GM21390 (cell line): ENCODE measurements at regions not wholly inside any gene's neighbourhood (a gene's known extent, or its start where the extent isn't known, plus 50 kb on each side); places are given as distances from the start of the nearest gene placed in this dataset.
A peak's percentile ranks its signal among the peaks of the same experiment; 100 is the strongest.
"Not testable (repeated sequence)": the region's sequence is repeated elsewhere in the genome, so short reads cannot be mapped to it uniquely, and the experiment has no call there.

Experiments
- ATAC-seq: cut with Tn5 transposase; IDR thresholded peaks from one replicate; pipeline ENCODE4 v1.9.1; 2021; ENCODE audit not compliant: unreplicated experiment

DNA sequence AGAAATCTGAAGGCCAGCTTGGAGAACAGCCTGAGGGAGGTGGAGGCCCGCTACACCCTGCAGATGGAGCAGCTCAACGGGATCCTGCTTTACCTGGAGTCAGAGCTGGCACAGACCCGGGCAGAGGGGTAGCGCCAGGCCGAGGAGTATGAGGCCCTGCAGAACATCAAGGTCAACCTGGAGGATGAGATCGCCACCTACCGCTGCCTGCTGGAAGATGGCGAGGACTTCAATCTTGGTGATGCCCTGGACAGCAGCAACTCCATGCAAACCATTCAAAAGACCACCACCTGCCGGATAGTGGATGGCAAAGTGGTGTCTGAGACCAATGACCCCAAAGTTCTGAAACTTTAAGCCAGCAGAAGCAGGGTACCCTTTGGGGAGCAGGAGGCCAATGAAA, 318.4 kb downstream of the ZFHX3 start:
- ATAC-seq, result not testable (repeated sequence)

DNA sequence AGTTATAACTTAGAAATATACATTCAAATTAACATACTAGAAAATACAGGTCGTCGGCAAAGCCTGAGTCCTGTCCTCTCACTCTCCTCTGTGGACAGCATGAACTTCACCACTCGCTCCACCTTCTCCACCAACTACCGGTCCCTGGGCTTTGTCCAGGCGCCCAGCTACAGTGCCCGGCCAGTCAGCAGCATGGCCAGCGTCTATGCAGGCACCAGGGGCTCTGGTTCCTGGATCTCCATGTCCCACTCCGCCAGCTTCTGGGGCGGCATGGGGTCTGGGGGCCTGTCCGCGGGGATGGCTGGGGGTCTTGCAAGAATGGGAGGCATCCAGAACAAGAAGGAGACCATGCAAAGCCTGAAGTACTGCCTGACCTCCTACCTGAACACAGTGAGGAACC, 319.4 kb downstream of the ZFHX3 start:
- no peak for ATAC-seq

DNA sequence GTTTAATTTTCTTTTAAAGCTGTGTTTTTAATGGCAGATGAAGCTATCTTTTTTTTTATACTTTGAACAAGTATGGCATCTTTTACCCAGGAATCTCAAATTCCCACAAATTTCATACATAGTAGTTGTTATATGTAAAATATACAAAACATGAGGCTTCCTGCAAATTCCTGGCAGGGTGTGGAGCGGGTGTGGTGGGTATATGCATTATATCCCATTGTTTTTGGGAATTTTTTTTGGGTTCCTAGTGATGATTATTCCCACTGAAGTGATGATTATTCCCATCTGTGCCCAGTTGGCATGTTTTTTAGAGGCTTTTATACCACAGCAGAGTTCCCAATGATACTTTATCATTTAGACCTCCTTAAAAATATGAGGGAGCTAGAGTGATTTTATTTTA, 320.4 kb downstream of the ZFHX3 start:
- no peak for ATAC-seq

DNA sequence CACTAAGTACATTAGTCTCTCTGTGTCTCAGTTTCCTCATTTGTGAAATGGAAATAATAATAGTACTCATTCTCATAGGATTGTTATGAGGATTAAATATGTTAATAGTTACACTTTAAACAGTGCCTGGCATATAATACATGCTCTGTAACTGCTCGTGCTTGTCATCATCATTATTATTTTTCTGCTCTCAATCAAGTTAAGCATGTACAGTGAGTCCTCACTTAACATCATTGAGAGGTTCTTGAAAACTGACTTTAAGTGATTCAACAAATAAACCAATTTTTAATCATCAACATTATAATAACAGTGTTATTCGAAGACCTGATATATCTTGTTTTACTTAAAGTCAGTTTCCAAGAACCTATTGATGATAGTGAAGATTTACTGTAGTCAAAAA, 322.3 kb downstream of the ZFHX3 start:
- no peak for ATAC-seq

DNA sequence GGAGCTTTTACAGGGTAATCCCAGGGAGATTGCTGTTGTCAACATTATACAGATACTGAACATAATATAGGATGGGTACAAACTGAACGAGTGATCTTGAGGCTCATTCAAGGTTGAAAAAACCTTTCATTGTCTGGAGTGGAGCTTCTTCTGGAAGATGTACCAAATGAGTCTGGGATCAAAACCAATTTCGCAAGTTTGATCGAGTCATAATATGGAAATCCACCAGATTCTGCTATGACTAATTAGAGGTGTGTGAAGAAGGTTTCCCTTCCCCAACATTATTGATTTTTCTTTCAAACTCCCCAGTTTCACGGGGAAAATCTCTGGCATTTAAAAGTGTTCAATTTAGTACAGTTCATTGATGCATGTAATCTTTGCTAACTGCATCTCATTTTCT, 324.1 kb downstream of the ZFHX3 start:
- no peak for ATAC-seq

DNA sequence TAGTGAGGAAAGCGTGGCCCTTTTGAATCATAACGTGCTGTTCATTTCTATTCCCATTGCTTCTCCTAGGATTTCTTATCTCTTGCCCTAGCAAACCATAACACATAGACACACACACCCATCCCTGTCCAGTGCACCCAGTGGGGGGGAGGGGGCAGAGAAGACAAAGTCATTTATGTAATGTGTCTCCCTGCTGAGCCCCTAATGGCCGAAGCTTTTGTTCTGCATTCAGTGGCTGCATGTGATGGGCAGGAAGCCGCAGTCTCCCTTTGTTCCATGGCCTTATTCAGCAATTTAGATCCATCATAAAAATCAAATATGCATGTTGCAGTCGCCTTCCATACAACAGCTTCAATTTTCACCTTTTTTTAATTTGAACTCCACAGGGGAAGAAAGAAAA, 325.4 kb downstream of the ZFHX3 start:
- no peak for ATAC-seq

DNA sequence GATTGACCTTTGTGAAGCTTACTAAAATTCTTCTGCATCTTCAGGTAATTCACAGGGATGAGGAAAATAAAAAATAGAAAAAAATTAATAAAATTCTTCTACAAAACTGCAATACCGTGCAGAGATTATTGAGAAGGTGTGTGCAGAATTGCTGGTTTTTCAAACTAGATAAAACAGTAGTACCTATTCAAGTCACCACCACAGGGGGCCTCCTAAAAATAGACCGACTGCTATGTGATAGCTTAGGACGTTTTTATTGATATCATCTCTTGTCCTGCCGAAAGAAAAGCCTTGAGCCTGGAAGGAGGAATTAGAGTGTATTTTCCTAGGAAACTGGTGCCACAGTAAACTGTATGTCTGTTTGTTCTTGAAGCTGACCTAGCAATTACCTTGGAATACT, 325.9 kb downstream of the ZFHX3 start:
- ATAC-seq, result no peak

DNA sequence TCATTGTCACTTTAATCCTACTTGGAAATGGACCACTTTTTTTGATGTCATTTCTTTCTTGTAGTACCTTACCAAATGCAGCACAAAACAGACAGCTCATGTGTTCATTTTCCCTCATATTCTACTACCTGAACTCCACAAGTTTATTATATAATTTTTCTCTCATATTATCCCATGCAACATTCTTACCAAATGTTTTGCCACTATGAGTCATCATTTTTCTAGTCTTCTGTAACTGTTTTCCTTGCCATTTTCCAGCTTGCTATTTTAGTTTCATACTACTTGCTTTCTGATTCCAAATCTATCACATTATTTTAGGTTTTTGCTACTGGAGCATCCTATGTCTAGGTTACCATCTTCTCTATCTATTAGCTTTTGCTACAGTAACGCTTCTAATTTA, 332.7 kb downstream of the ZFHX3 start:
- no peak for ATAC-seq

DNA sequence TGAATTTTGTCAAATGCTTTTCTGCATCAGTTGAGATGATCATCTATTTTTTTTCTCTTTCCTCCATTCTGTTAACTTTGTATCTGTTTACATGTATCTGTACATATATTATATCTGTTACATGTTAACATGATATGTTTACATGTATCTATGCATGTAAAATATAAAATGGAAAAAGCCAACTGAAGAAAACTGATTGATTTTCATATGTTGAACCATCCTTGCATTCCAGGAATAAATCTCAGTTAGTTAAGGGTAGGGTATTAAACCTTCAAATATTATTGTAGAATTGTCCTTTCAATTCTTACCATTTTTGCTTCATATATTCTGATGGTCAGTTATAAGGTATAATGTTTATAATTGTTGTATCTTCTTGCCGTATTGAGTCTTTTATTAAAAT, 336.1 kb downstream of the ZFHX3 start:
- no peak for ATAC-seq

DNA sequence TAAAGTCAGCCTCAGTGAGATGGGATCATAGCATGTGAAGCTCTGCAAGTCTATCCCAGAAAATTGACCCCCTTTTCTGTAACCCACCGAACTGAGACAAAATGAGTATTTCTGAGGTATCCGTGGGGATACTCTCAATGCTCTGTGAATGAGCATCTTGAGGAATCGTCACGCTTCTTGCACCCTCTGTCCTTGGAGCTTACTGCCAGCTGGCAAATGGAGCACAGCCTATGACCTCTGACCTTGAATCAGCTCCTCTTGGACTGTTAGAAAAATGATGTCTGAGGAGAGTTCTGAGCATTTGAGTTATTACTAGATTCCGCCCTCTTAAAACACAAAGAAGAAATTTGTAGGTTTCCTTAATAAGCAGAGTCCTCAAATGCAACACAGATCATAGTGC, 342.1 kb downstream of the ZFHX3 start:
- ATAC-seq, result no peak

DNA sequence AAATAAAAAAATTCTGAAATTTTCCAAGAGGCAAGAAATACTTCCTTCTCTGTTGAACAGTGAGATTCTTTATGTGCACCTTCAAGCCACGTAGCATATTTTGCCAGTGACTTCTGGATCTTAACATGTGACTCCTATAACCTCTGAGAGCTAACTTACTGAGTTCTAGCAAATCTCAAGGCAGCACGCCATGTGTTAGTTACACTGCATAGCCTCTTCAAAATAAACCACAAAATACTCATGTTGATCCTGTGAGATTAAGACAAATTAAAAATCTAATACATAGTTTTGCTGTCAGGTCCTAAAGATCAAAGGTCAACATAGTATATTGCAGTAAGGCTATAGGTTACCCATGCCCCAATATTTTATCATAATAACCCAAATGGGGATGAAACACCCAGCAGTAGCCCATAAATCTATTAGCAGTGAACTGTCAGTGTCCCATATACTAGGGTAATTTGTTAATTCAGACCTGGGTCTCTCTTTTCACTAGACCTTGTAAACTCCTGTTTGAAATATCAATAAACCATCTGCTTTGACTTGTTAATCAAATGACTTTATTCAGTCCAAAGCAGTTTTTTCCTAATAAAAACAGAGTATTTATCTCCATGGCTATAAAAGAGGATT, 343.1 kb downstream of the ZFHX3 start:
- no peak for ATAC-seq

DNA sequence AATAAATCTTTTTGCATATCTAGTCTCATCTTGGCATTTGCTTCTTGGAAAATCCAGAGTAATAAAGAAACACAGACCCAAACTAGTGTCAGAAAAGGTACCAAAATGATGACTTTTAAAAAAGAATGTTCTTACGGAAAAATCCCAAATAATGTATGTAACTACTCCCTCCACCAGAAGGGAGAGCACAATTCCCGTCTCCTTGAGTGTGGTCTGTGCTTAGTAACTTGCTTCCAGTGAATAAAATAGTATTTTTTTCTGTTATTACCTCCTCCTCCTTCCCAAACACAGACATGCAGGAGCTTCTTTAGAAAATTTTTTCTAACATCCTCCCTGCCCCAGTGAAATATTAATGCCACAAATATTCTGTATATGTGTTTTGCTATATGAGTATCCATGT, 358.1 kb downstream of the ZFHX3 start:
- no peak for ATAC-seq

DNA sequence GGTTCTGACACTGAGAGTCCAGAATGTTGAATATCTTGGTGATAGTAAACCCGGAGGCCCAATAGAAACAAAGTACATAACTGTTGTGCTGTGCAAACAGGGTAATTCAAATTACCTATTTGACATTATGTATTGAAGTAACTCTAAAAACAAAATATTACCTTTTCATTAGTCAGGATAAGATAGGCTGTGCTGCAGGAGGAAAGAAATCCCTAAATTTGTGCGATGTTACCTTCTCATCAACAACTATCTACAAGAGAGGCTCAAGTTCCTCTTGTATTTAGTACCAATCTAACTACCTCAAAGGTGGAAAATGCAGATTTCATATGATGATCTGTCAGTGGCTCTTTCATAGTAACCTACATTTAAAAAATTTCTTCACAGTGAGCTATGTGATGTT, 367.2 kb downstream of the ZFHX3 start:
- ATAC-seq, result no peak

DNA sequence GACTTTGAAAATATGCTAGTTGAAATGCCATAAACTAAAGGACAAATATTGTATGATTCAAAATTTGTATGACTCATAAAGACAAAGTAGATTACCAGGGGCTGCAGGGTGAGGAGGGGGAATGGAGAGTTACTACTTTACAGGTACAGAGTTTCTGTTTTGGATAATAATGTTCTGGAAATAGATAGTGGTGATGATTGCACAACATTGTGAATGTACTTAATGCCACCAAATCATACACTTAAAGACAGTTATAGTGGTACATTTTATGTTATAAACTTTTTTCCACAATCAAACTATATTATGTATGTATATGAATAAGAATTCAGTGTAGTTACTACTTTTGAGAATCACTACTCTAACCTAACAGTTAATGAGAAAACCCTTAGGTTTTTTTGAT, 368.1 kb downstream of the ZFHX3 start:
- no peak for ATAC-seq

DNA sequence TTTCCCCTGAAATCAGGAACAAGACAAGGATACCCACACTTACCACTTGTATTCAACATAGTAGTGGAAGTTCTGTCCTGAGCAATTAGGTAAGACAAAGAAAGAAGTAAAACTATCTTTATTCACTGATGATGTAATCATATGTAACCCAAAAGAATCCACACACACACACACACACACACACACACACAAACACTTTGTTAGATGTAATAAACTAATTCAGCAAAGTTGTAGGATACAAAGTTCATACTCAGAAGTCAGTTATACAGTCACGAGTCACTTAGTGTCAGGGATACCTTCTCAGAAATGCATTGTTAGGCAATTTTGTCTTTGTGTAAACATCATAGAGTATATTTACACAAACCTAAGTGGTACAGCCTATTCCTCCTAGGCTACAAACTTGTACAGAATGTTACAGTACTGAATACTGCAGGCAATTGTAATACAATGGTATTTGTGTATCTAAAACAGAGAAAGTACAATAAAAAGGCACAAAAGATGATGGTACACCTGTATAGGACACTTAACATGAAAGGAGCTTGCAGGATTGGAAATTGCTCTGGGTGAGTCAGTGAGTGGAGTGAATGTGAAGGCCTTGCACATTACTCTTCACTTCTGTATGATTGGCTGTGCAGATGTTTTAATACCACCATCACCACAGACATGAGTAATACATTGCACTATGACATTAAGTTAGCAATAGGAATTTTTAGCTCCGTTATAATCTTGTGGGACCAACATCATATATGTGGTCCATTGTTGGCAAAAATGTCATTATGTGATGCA, 370.1 kb downstream of the ZFHX3 start:
- ATAC-seq, result no peak

DNA sequence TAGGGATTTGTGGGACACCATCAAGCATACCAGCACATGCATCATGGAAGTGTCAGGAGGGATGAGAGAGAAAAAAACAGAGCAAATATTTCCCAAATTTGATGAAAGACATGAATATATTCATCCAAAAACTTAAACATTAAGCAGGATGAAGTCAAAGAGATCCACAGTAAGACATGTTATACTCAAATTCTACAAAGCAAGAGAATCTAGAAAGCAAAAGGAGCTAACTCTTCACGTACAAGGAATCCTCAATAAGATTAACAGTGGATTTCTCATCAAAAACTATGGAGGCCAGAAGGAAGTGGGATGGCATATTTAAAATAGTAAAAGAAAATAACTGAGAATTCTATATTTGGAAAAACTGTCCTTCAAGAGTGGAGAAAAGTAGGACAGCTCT, 374.8 kb downstream of the ZFHX3 start:
- no peak for ATAC-seq

DNA sequence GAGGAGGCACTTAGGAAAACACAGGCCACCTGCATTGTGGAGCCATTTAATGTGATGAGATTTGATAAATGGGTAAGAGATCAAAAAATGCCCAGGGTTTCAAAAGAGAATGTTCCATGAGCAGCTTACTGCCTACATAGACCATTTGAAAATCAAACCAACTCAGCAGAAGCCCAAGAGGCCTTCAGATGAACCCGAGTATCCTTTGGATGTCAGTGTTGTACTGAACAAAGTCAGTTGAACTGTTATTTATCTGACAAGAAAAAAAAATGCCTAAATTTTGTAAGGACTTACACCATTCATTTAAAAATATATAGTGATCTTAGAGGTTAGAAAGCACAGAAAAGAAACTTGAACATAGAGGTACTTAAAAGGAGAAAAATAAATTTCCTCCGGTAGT, 381.7 kb downstream of the ZFHX3 start:
- ATAC-seq, result no peak

DNA sequence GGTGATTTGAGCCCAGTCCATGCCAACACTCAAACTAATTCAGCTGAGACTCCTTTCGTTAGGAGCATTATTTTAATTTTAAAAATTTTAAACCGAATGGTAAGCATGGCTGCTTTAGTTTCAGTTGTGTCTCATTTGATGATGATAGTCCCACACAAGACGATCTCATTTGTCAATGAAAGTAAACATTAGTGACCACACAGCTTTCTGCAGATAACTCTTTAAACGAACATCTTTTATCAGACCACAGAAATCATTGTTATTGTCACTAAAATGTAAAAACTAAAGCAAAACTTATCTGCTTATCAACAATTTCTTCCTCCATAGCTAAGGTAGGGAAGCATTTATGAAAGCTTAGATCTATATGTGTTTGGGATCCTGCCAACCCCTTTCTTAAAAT, 382.2 kb downstream of the ZFHX3 start:
- ATAC-seq, result no peak

DNA sequence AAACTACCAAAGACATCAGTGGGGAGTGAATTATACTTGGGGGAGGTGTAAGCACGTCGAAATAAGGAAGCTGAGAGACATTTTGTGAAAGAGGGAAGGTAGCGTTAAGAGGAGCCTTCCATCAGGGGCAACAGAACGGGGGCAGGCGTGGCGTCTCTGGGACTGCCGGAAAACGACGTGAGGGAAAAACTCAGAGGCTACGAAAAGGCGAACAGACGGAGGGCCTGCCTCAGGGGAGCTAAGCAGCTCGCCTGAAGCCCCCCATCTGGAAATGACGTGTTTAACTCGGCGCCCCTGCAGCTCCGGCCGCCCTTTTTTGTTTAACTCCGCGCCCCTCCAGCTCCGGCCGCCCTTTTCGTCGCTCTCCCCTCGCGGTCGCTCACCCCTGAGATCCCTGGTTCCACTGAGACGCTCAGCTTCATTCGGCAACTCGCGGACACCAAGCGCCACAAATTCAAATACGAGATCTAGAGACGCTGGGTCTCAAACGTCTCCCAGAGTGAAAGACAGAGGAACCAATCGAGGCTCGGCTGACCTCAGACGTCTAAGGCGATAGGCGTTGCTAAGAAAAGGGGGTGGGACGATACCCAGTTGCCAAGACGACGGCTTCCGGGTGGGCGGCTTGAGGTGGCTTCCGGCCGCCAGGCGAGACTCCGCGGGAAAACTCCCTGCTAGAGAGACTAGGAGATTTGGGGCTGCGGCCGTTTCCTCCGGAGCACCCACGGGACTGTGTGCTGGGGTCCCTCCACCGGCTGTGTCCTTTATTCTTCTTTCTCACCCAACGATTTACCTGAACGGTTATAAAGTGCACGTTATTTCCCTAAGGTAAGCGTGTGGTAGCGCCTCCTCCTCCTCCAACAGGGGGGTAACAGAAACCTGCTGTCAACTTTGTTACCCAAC, 383.2 kb downstream of the ZFHX3 start:
- peak; percentile 99 for ATAC-seq

DNA sequence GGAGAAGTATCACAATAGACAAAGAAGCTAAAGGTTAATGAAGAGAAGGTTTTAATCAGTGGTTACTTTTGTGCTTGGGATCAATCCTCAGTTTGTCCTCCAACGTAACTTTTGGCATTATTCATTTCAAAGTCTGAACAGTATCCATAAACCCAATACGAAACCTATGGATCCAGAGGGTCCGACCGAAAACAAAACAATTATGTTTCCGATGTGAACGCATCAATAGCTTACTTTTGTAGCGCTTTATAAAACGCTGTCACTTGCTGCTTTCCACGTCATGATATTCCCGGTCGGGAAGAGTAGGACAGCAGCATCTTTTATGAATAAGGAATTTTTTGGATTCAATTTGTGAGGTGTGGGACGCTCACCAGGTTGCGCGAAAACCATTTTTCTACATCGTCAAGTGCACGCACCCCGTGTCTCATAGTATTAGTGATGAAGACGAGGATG, 383.8 kb downstream of the ZFHX3 start:
- ATAC-seq, result no peak

DNA sequence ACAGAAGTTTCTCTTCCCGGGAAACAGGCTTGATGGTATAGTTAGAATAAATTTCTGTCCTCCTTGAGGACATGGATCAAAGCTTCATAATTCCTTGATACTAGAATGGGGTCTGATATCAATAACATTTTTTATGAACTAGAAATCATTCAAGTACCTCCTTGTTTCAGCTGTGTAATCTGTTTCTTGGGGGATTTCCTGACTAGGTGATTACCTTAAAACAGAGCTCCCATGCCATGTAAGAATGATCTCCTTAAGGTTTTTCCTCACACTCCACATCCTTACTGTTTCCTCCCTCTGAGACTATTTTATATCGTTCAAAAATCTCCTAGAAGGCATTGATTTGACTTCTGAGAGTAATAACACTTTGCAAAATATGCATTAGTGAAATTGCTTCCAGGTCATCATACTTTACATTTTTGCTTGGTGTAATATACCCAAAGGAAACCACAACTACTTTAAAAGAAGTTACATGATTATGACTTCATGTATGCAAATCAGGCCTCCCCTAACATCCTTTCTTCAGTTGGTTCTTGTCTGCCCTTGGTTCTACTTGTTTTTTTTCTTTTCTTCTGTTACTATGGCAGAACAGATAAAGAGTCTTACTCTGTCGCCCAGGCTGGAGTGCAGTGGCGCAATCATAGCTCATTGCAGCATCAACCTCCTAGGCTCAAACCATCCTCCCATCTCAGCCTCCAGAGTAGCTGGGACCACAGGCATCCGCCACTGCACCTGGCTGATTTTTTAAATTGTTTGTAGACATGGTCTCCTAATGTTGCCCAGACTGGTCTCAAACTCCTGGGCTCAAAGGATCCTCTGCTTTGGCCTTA, 388.8 kb downstream of the ZFHX3 start:
- ATAC-seq, result no peak
